HEK293T (cell line): ENCODE measurements at regions not wholly inside any gene's neighbourhood (a gene's known extent, or its start where the extent isn't known, plus 50 kb on each side); places are given as distances from the start of the nearest gene placed in this dataset.

ENCODE experiments used
- CTBP1 ChIP-seq: fragments of 450-650 bp; IDR thresholded peaks from 2 replicates; pipeline ENCODE4 v1.6.1; 2016; ENCODE audit warnings: borderline replicate concordance
- ELF4 ChIP-seq: fragments of 450-650 bp; IDR thresholded peaks from 2 replicates; pipeline ENCODE4 v1.6.1; 2017; ENCODE audit warnings: antibody characterized with exemption
- FOXA1 ChIP-seq: fragments of 450-650 bp; IDR thresholded peaks from 2 replicates; pipeline ENCODE4 v1.6.1; 2016; ENCODE audit warnings: mild to moderate bottlenecking
- FOXK2 ChIP-seq: fragments of 450-650 bp; IDR thresholded peaks from 2 replicates; pipeline ENCODE4 v1.6.1; 2016; ENCODE audit warnings: mild to moderate bottlenecking
- FOXM1 ChIP-seq: fragments of 450-650 bp; IDR thresholded peaks from 2 replicates; pipeline ENCODE4 v1.6.1; 2017; ENCODE audit warnings: mild to moderate bottlenecking, borderline replicate concordance
- HDGF ChIP-seq: fragments of 450-650 bp; IDR thresholded peaks from 2 replicates; pipeline ENCODE4 v1.6.1; 2017; ENCODE audit warnings: antibody characterized with exemption, borderline replicate concordance
- LEF1 ChIP-seq: fragments of 450-650 bp; IDR thresholded peaks from 2 replicates; pipeline ENCODE4 v1.6.1; 2017; ENCODE audit warnings: mild to moderate bottlenecking, borderline replicate concordance
- NFRKB ChIP-seq: fragments of 450-650 bp; IDR thresholded peaks from 2 replicates; pipeline ENCODE4 v1.6.1; 2016; ENCODE audit warnings: mild to moderate bottlenecking, moderate library complexity
- SP1 ChIP-seq: fragments of 450-650 bp; IDR thresholded peaks from 2 replicates; pipeline ENCODE4 v1.6.1; 2017
- SUZ12 ChIP-seq: fragments of 450-650 bp; IDR thresholded peaks from 2 replicates; pipeline ENCODE4 v1.6.1; 2016; ENCODE audit warnings: mild to moderate bottlenecking
- ZNF384 ChIP-seq: fragments of 450-650 bp; IDR thresholded peaks from 2 replicates; pipeline ENCODE4 v1.6.1; 2016

DNA sequence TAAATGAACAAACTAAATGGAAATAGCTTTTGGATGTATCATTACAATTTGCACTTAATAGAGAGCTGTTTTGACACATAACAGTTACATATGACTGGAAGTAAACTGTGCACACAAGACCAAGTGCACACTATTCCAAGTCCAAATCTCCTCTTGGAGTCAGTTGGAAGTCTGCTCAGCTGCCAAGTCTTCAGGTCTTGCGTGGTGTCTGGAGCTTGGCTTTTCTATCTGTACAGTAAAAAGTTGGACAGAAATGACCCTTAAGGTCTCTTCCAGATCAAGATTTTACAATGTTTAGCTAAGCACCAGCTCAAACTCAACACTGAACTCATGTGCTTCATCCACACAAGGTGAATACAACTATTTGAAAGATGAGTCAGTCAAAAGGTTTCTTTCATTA is 456.9 kb downstream of the RASEF start:
- TF ChIP-seq ELF4 (no peak), LEF1 (no peak), FOXA1 (no peak), FOXM1 (no peak), ZNF384 (no peak), SP1 (no peak), NFRKB (no peak), FOXK2 (no peak), SUZ12 (no peak), CTBP1 (no peak), HDGF (no peak)
